HG03066 (cell line): ENCODE measurements at regions not wholly inside any gene's neighbourhood (a gene's known extent, or its start where the extent isn't known, plus 50 kb on each side); places are given as distances from the start of the nearest gene placed in this dataset.

Experiments
- ATAC-seq: cut with Tn5 transposase; IDR thresholded peaks from one replicate; pipeline ENCODE4 v1.9.1; 2021; ENCODE audit warnings: low read depth; ENCODE audit not compliant: unreplicated experiment

DNA sequence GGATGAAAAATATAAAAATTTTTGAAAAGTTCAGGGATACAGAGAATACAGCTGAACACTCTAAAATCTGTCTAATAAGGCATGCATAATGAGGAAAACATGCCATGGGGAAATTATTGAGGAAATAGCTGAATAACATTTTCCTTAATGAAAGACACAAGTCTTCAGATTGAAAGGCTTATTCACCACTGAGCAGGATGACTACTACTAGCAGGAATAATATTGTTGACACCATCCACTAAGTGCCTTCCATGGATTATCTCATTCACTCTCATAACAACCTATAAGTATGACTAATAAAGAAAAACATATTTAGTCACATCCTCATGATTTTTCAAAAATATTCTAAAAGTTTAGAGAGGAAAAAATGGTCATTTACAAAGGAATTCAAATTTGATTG, 96.7 kb upstream of the FER start:
- no peak for ATAC-seq

DNA sequence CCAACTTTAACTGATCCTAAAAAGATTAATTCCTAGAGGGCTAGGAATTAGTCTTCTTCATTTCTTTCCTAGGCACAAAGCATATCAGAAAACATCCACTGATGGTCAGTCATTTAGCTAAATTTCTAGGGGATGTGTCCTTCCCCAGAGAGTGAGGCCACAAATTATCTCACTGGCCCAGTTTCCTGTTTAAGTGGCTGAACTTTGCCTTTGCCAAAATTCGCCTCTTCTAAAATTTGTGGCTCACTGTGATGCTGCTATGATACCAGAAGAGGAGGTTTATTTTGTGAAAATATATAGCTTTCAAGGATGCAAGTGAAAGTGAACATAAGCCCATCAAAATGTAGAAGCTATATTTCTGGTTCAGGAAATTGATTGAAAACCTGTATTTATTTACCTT, 98.1 kb upstream of the FER start:
- no peak for ATAC-seq

DNA sequence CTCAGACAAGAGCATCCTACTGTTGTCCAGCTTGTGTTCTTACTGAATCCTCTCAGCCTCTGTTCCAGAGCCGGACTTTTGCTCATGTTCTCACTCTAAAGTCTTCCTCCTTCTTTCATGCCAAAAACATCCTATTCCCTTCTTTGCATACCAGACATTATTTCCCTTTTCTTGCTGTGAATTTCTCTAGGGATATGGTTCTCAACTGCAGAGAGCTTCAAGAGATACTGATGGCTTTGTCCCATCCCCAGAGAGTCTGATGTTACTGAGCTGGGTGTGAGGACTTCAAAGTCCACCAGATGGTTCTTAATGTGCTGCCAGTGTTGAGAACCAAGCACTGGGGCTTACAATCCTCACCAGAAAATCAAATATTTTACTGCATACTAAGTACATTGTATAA, 98.6 kb upstream of the FER start:
- ATAC-seq: no peak

DNA sequence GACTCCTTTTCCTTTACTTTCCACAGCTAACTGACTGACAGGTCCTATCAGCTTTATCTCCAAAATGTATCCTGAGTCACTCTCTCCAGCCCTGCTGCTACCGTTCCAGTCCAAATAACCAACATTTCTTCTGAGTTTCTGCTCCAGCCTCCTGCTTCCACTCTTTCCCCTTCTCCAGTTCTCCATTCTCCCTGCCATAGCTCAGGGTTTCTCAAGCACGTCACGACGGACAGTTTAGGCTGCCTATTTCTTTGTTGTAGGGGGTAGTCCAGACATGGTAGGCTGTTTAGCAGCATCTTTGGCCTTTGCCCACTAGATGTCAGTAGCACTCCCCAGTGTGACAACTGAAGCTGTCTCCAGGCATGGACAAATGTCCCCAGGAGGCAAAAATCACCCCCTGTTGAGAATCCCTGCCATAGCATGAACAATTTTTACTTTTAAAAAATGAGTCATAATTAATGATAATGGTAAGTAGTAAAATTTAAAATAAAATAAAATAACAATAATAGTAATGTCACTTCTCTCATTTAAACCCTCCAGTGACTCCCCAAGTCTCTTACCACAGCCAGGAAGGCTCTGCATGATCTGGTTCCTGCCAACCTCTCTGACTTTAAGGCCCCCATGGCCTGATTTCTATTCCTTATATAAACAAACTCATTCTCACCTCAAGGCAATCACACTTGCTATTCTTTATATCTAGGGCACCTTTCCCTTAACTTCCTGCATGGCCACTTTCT, 105.4 kb upstream of the FER start:
- ATAC-seq: peak; percentile 99

DNA sequence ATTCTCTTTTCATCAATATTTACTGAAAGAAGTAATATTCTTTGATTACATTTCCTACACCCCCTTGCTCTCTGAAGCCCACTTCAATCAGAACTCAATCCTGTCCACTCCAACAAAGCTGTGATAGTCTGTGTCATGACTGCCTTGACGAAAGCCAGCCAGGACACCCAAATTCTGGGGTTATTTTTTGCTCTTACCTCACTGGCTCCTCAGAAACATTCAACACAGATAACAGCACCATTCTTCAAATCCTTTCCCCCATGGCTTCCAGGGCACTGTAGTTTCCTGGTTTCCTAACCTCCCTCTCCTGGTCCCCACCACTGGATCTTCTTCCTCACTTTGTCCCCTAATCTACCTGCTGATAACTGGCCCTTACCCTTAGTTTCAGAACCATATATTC, 106.1 kb upstream of the FER start:
- ATAC-seq: no peak

DNA sequence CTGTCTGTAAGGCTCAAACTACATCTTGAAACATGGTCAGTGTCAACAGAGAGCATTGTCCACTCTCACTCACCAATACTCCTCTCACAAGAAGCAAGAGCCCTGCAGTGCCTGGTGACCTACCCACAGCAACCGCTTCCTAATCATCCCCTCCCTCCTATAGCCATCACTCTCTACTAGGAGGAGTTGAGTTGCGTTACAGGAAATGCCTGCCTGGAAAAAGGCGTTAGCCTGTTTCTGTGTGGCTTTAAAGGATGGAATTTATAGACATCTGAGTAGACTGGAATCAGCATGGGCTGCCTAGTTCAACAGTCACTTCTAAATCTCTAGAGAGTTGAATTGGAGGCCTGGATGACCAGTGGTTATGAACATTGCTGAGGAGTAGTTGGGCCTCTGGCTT, 108.3 kb upstream of the FER start:
- ATAC-seq: no peak

DNA sequence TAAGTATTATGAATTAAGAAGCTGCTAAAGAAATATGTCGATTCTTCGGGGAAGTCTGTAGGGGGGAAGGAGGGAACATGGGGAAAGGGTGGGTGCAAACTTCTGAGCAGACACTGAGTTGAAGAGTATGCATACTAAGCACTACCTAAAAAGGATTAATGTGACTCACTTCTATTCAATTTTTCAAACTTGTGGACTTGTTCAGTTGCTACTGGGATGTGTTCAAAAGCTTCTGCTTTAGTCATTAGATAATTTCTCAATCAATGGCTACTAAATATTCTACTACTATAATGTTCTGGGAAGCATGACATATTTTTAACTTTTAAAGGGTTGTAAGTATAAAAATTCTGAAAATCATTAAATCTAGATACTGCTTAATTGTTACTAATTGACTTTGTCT, 109.7 kb upstream of the FER start:
- no peak for ATAC-seq

DNA sequence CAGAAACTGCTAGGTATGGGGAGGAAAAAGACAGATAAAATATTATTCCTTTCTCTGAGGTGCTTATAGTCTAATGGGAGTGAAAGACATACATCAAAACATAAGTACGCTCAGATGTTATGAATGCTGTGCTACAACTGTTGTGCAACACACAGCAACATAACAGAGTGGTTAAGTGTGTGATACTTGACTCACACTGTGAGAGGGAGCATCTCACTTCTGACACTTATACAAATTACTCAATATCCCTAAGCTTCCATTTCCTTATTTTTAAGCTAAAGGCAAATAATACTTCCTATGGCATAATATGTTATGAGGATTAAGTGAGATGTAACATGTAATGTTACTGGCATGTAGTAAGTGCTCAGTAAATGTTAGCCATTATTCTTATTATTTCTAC, 110.6 kb upstream of the FER start:
- ATAC-seq: no peak

DNA sequence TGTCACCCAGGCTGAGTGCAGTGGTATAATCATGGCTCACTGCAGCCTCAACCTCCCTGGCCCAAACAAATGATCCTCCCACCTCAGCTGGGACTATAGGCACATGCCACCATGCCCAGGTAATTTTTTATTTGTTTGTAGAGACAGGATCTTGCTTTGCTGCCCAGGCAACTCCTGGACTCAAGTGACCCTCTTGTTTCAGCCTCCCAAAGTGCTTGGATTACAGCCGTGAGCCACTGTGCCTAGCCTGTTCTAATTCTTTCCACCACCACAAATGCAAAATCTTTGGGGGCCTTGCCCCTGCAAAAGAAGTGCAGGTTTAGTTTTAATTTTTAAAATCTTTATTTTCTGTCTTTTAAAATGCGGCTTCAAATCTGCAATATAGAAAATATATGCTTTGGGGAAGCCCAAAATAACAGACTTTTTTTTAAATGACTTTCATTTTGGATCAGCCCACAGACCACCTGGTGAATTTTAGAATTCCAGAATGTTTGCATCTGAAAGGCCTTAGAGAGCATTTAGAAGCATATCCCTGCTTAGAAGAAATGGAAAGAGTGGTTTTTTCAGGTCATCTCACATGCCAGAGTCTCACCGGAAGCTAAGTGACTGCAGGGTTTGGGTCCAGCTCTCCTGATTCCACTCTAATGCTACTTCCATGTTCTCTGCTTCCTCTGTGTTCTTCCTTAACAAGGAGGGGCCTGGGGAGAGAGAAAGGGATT, 111.4 kb upstream of the FER start:
- ATAC-seq: no peak

DNA sequence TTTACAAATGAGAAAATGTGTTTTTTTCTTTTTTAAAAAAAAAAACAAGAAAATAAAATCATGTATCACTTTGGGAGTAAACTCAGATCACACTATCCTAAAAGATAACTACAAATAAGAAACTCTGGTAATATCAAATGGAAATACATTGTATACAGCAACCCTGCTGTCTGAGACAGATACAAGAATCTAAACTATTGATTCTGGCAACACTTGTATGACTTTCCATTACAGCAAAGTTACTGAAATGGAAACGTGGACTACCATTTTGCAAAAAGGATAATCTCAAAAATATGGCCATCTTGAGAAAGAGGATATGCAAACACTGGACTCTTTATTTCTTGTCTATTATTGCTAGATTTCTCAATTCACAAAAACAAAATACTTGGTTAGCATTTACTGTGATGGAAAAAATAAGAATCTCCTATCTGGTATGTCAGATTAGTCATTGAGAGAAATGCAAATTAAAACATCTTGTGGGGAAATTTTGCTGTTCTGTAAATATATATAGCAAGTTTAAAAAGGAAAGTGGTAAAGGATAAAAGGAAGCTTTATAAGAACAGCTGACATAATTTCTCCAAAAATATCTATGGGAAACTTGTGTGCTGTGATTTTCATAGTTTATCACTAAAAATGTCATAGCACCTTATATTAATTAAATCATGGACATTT, 112.9 kb upstream of the FER start:
- ATAC-seq: peak; percentile 70

DNA sequence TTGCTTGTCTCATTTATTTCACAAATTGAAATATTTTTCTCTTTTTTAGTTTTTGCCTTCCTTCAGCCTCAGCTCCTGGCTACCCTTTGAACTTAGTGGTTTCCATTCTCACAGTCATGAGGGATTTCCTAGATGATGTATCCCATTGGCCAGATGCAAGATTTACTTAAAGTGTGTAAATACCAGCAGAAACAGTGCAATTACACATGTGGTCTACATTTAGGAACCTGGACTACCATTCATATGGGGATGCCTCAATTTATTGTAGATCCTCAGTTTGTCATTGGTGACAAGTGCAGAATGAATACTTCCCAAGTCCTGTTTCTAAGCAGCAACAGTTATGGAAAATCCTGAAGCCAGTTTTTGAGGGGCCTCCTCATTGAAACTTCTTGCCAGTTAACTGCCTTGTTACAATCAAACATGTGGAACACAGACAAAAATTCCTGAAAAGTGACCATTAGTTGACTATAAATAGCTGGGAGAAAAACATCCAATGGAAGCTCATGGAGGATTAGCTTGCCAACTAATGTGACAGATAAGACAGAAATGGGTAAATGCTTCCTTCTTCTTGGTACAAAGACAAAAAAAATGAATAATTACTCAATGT, 113.6 kb upstream of the FER start:
- no peak for ATAC-seq

DNA sequence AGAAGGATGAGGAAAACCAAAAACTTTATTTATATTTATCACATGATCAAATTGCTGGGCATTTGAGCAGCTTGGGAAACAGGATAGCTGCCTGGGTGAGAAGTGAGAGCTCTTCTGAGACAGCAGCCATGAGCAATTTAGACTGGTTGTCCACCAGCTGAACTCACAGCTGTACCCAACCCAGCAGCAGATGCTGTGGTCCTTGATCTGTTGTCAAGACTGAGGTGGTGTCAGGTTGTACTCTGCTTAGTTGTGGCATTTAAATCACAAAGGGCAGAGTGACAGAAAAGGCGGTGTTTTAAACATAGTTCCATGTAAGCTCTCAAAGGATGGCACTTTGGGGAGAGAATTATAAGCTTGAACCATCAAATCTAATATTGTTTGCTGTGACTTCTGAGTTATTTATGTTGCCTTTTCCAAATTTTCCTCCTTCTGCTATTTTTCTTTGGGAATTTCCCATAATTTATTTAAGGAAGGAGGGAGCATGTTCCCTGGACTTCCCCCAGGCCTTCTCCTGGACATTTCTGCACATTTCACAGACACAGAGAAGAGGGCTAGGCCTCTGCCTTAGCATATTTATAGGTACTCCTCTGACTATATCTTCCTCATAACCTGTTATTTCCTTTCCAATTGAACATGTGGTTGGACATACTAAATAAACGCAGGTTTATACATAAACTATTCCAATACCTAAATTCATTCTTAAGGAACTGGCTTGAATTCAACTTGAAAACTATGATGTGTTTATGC, 117.7 kb upstream of the FER start:
- ATAC-seq: no peak

DNA sequence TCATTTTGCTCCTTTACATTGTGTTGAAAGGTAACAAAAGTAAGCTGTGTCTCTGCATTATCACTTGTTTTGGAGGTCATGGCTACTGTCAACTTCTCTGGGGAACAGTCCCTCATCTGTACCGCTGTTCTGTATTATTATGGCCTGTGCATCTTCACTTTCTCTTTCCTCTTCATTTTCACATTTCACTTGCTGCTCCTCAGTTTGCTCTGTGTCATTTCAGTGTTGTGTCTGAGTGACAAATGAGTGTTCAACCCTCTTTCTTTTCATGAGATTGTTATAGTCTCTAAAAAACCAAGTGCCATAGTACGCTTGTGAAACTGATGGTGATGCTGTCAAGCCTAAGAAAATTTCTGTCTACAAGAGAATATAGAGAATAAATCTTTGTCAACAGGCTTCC, 122.0 kb upstream of the FER start:
- no peak for ATAC-seq

DNA sequence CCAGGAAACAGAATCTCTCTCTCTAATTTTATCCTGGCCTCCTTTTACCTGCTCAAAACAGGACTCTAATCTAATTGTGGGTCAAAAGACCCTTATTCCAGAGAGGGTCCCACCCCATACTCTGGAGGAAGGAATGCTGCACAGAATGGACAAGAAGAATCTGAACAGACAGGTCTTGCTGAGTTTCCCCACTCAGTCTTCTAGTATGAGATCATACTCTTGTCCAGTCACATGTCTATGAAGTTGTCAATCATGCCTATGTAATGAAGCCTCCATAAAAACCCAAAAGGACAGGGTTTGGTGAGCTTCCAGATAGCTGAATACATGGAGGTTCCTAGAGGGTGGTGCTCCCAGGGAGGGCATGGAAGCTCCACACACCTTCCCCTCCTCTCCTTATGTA, 123.9 kb upstream of the FER start:
- ATAC-seq: no peak

DNA sequence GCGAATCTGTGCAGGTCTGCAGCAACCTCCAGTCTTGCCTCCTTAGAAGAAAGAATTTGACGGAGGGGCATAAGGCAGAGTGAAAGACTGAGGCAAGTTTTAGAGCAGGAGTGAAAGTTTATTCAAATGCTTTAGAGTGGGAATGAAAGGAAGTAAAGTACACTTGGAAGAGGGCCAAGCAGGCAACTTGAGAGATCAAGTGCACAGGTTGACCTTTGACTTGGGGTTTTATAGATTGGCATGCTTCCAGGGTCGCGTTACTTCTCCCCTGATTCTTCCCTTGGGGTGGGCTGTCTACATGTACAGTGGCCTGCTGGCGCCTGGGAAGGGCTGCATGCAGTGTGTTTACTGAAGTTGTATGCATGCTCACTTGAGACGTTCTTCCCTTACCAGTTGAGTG, 127.2 kb upstream of the FER start:
- ATAC-seq: no peak

DNA sequence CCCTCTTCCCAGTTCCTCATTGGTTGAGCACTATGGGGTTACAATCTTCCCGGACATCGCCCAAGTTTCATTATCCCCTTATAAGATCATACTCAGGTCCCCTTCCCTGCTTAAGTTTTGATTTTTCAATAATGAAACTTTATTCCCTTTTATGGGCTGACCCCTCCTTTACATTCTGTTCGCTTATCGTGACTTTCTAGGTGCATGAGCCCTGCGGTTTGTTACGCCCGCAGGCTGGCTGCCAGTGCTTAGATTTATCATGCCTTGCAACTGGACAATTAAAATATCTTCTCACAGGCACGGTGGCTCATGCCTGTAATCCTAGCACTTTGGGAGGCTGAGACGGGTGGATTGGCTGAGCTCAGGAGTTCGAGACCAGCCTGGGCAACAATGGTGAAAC, 127.9 kb upstream of the FER start:
- ATAC-seq: no peak

DNA sequence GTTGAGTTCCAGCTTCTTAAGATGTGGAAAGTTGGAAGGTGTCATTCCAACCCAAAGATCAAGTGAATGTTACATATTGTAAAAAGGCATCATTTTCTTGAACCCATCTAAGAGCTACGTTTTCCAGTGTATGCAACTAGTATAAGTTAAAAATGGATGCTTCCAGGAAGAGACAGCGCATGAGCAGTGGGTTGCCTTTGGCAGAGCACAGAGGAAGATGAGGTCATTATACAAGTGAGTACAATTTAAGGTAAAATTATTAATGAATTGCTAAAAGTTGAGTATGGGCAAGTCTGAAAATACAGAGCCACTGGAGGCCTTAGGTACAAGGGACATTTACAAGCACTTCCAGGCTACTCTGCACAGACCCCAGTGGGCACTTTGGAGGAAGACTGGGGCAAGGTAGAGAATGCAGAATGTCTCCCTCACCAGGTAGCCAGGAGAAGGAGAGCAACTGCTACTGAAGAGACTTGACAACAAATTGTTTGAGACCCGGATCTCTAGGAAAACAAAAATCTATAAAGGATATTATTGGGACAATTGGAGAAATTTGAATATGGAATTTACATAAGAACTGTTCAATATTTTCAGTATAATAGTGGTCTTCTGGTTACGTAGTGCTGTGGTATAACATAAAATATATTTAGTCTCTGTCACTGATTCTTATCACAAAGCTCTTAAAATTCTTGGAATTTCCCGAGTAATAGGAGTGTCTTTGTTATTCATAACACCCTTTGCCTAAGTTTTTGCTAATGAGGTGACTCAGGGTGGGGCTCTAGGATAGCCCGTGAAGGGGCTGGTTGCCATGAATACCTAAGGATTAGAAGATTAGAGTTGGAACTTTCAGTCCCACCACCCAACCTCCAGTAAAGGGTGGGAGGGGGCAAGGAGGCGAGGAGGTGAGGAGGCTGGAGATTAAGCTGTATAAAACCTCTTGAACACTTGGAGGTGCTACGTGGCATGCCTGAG, 129.9 kb upstream of the FER start:
- ATAC-seq: no peak

DNA sequence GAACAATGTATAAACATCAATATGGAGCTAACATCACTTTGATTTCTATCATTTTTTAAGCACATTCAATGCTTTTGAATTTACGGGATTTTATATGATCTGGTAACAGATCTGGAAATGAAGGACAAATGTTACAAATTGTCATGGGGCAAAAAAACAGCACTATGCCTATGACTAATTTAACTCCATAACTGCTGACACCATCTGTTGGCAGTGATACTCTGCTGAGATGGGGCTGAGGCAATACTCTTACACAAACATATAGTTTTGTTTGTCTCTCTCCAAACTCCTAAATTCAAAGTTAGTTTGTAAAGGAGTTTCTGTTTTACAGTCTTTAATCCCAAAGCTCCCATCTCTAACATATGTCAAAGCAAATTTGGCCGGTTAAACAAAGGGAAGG, 132.5 kb upstream of the FER start:
- no peak for ATAC-seq

DNA sequence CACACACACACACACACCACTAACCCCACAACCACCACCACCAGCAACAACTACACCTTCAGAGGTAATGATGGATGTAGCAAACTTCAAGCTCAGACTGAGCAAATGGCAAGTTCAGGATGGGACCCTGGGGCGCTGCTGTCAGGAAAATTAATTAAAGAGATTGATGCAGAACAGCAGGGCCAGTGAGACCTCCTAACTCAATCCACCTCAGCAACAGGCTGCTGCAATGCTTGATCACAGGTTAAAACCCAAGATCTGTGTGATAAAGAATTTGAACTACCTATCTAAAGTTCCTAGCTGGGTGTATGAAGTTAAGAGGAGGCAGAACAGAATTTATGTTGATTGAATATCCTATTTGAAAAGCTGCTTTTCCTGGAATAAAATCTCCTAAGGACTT, 140.3 kb upstream of the FER start:
- no peak for ATAC-seq

DNA sequence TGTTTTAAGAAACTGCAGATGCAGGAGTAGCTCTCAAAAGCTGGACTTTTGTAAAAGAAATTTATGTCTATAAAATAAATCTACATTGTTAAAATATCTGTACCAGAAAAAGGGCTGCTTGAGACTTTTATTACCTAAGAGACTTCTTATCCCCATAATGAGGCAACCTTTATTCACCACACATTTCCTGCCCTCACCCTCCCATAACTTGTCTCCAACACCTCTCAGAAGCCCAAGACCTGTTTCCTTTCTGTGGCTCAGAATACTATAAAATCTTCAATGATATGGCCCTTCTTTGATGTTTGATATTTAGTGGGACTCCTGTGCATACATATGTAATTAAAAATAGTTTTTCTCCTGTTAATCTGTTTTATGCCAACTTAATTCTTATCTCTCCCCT, 141.5 kb upstream of the FER start:
- no peak for ATAC-seq
